ENCODE measurements at regions not wholly inside any gene's neighbourhood (a gene's known extent, or its start where the extent isn't known, plus 50 kb on each side); places are given as distances from the start of the nearest gene placed in this dataset.

GRCh38 chr19:32197896-32198882 lies 147.2 kb upstream of the ZNF507 start:
- TF ChIP-seq POLR2A (IDR thresholded peaks at IDR 0.05), result no peak
- no peak for TF ChIP-seq CTCF (IDR thresholded peaks at IDR 0.05)
